Body of pancreas (tissue), 4 donors: ENCODE measurements at regions not wholly inside any gene's neighbourhood (a gene's known extent, or its start where the extent isn't known, plus 50 kb on each side); places are given as distances from the start of the nearest gene placed in this dataset.
A peak's percentile ranks its signal among the peaks of the same experiment; 100 is the strongest.
"Not testable (repeated sequence)": the region's sequence is repeated elsewhere in the genome, so short reads cannot be mapped to it uniquely, and the experiment has no call there.

Source experiments
- ATAC-seq: fragments of 150-250 bp; one replicate; pipeline ENCODE4 v1.9.1; 2016
- DNase-seq, 4 donors: peaks; one replicate each; pipeline ENCODE4 v3.0.0-alpha.2; 2019
- H3K27ac ChIP-seq, 4 donors: fragments of 200-600 bp; sonication (generic); 1 replicate in 3 of 4; 2 replicates in 1 of 4; pipeline versions ENCODE4 v1.5.1 to v1.6.1; 2016 to 2019; ENCODE audit warnings: mild to moderate bottlenecking in 1 of 4, mixed read lengths in 1 of 4, moderate library complexity in 1 of 4
- H3K27me3 ChIP-seq, 2 donors: fragments of 200-600 bp; sonication (generic); one replicate each; pipeline ENCODE4 v1.6.0; 2016; ENCODE audit warnings: mild to moderate bottlenecking in 1 of 2
- H3K36me3 ChIP-seq, 2 donors: fragments of 200-600 bp; sonication (generic); replicated peaks in 1 of 2; 2 replicates each; pipeline ENCODE4 v1.5.1; 2016; ENCODE audit warnings: low read depth in 2 of 2; ENCODE audit not compliant: insufficient read depth in 1 of 2
- H3K4me1 ChIP-seq: fragments of 200-600 bp; sonication (generic); one replicate; pipeline ENCODE4 v1.6.0; 2016
- H3K4me3 ChIP-seq, 2 donors: fragments of 200-600 bp; sonication (generic); 1 replicate in 1 of 2; 2 replicates in 1 of 2; pipeline ENCODE4 v1.5.1; 2016 to 2019
- H3K9me3 ChIP-seq, 3 donors: fragments of 200-600 bp; sonication (generic); 1 replicate in 2 of 3; 2 replicates in 1 of 3; pipeline ENCODE4 v1.5.1; 2016
- CTCF ChIP-seq, 7 experiments: fragments of 450-650 bp in 4 of 7; fragments of 200-600 bp in 3 of 7; sonication (generic) in 3 of 7; IDR thresholded peaks; one replicate each; pipeline ENCODE4 v1.5.1; 2016 to 2019; ENCODE audit warnings: antibody characterized with exemption in 7 of 7
- POLR2A ChIP-seq, 3 donors: fragments of 450-650 bp; IDR thresholded peaks; one replicate each; pipeline ENCODE4 v1.6.1; 2016; ENCODE audit warnings: antibody characterized with exemption in 3 of 3, mild to moderate bottlenecking in 2 of 3
- WGBS, 2 donors: methylation state at CpG; one replicate each; pipeline ENCODE4 v1.1.5; 2017; 5-methylcytosine and 5-hydroxymethylcytosine counted together
- intact Hi-C: fragments of 100-400 bp; cut with DNase I; formaldehyde crosslinking; loops from one replicate; pipeline ENCODE4 v1.15.1; 2023

GRCh38 chr7:68222311-68222710 lies 1225.7 kb downstream of the TYW1 start:
- Histone ChIP-seq H3K9me3 (no peaks in the 10 kb centered on the region), H3K4me3 (no peak overlapping the region), H3K27me3 (no peaks in the 10 kb centered on the region), H3K36me3 (no peaks in the 10 kb centered on the region), H3K4me1 (no peaks in the 10 kb centered on the region), H3K27ac (no peak overlapping the region)
- ATAC-seq, result no peak
- TF ChIP-seq CTCF (IDR thresholded peaks at IDR 0.05) (no peak), POLR2A (IDR thresholded peaks at IDR 0.05) (no peak)
- intact Hi-C loops, result no loop called here
- WGBS, 2 donors, result 26 to 27% methylated on average over 1 of the region's 1 CpG
- DNase-seq, result no peak

- DNase-seq, result peak in 3 of 4 donors; percentile 28 to 41 (median 40)
- peak; percentile 30 for ATAC-seq
- WGBS, 2 donors, result 7 to 16% methylated on average over 10 of the region's 10 CpGs
- intact Hi-C loops, result no loop called here
- Histone ChIP-seq H3K4me3 (no peak overlapping the region), H3K36me3 (no peaks in the 10 kb centered on the region), H3K9me3 (no peaks in the 10 kb centered on the region), H3K27ac (no peak overlapping the region), H3K4me1 (no peaks in the 10 kb centered on the region), H3K27me3 (no peaks in the 10 kb centered on the region)
- TF ChIP-seq CTCF (IDR thresholded peaks at IDR 0.05) (no peak), POLR2A (IDR thresholded peaks at IDR 0.05) (no peak)
These were observed 1227.6 kb downstream of the TYW1 start for GRCh38 chr7:68224041-68224741.

- H3K36me3 ChIP-seq, H3K27ac ChIP-seq, ATAC-seq, H3K4me1 ChIP-seq, intact Hi-C loops, H3K9me3 ChIP-seq, DNase-seq, H3K27me3 ChIP-seq, H3K4me3 ChIP-seq: not testable (repeated sequence)
- 92 to 93% methylated on average over 20 to 28 of the region's 28 CpGs for WGBS, 2 donors
These were observed 1234.4 kb downstream of the TYW1 start for GRCh38 chr7:68231011-68231410.

- Histone ChIP-seq H3K27ac (no peak overlapping the region), H3K4me1 (no peaks in the 10 kb centered on the region), H3K9me3 (no peaks in the 10 kb centered on the region), H3K4me3 (no peak overlapping the region), H3K27me3 (no peaks in the 10 kb centered on the region), H3K36me3 (no peaks in the 10 kb centered on the region)
- ATAC-seq (no peak), DNase-seq (no peak)
- intact Hi-C loops, result no loop called here
- no peak for TF ChIP-seq CTCF (IDR thresholded peaks at IDR 0.05)
- TF ChIP-seq POLR2A (IDR thresholded peaks at IDR 0.05), result no peak
- WGBS, 2 donors, result 79 to 80% methylated on average over 1 of the region's 1 CpG
These were observed 1239.3 kb downstream of the TYW1 start for GRCh38 chr7:68235937-68236336.

GRCh38 chr7:68238204-68238805 lies 1241.7 kb downstream of the TYW1 start:
- Histone ChIP-seq H3K4me3 (no peak overlapping the region), H3K9me3 (no peaks in the 10 kb centered on the region), H3K27ac (no peak overlapping the region), H3K27me3 (no peaks in the 10 kb centered on the region), H3K4me1 (no peaks in the 10 kb centered on the region), H3K36me3 (no peaks in the 10 kb centered on the region)
- ATAC-seq, result no peak
- no peak for DNase-seq
- TF ChIP-seq POLR2A (IDR thresholded peaks at IDR 0.05) (no peak), CTCF (IDR thresholded peaks at IDR 0.05) (no peak)
- WGBS, 2 donors, result 40 to 60% methylated on average over 4 of the region's 4 CpGs
- intact Hi-C loops, result no loop called here
